GM12875 (cell line): ENCODE measurements at regions not wholly inside any gene's neighbourhood (a gene's known extent, or its start where the extent isn't known, plus 50 kb on each side); places are given as distances from the start of the nearest gene placed in this dataset.

ENCODE experiments used
- H3K4me3 ChIP-seq: one replicate; pipeline ENCODE4 v1.5.1; 2011; ENCODE audit warnings: low read depth, low read length, control low read depth
- TF ChIP-seq, protein P1 (sequence below): IDR thresholded peaks from 2 replicates; pipeline ENCODE4 v1.5.1; 2011; ENCODE audit warnings: low read depth, mild to moderate bottlenecking, control low read depth, inconsistent platforms, low read length, moderate library complexity, borderline replicate concordance; ENCODE audit not compliant: insufficient read depth

DNA sequence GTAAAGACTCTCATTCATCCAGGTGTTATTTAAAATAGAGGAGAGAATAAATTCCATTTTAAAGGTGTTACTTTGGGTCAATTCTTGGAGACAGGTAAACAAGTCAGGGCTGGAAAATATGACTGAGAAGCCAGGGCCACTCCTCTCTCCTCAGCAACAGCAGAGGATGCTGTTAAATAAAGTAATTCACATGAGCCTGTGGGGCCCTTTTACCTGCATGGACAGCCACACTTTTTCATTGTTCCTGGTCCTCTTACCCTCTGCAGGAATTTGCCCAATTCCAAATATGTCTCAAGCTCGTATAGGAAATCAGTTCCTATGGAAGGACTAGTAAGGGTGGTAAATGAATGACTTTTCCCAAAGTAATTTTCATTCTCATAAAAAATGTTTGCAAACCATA, 420.1 kb upstream of the KLF6 start:
- TF ChIP-seq, protein P1, sequence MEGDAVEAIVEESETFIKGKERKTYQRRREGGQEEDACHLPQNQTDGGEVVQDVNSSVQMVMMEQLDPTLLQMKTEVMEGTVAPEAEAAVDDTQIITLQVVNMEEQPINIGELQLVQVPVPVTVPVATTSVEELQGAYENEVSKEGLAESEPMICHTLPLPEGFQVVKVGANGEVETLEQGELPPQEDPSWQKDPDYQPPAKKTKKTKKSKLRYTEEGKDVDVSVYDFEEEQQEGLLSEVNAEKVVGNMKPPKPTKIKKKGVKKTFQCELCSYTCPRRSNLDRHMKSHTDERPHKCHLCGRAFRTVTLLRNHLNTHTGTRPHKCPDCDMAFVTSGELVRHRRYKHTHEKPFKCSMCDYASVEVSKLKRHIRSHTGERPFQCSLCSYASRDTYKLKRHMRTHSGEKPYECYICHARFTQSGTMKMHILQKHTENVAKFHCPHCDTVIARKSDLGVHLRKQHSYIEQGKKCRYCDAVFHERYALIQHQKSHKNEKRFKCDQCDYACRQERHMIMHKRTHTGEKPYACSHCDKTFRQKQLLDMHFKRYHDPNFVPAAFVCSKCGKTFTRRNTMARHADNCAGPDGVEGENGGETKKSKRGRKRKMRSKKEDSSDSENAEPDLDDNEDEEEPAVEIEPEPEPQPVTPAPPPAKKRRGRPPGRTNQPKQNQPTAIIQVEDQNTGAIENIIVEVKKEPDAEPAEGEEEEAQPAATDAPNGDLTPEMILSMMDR: no peak
- no peak overlapping the region for H3K4me3 ChIP-seq

DNA sequence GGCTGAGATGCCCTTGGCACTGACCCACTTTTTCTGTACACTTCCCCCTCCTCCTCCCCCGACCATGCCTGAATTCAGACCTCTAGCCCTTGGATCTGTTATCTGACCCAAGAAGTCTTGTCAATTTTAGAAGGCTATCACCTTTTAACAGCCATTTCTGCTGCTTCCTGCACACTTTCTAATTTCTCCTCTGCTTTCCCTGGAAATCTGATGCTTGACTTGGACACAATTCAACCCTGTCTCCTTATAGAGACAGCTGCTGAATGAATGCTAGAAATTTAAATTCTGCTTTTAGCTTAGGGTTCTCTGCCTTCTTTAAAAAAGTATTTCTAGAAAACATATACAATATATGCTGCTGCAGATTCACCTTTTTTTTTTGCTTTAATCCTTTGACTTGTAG, 417.9 kb upstream of the KLF6 start:
- TF ChIP-seq, protein P1: no peak
- no peak overlapping the region for H3K4me3 ChIP-seq

DNA sequence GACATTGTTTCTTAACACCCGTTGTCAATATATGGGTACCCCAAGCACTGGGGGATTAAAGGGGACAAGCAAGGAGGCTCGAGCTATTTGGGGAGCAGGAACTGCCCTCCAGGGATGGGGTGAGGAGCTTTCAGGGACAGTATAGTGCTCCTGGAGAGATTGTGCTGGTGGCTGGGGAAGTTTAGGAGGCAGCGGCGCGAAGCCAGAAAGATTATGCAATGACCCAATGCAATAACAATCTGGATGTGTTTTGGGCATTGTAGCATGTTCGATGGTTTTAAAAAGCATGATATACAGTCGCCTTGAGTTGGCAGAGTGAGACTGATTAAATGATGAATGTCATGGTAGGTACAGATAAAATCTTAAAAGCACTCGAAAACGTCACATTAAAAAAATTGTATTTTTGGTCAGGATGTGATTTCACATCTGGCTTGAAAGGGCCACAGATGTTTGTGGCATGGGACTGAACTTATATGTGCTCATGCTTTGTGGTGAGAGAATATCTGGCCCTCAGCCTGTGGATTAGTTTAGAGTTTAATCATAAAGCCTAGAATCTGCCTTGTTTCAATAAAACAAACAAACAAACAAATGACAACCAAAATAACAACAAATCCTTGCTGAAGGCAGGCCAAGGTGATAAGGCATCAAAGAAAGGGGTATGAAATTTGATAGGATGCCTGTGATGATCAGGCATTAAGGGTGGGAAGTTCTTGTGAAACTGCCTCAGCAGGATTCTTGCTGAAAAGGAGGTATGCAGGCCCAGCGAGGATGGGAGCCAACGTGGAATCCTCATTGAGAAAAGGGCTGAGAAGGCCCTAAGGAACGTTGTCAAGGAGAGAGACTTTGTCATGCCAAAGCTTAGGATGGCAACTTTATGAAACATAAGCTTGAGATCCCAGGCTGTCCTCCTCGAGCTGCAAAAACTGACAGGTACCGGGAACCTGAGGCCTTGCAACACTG, 417.1 kb upstream of the KLF6 start:
- H3K4me3 ChIP-seq: no peak overlapping the region
- TF ChIP-seq, protein P1: no peak

DNA sequence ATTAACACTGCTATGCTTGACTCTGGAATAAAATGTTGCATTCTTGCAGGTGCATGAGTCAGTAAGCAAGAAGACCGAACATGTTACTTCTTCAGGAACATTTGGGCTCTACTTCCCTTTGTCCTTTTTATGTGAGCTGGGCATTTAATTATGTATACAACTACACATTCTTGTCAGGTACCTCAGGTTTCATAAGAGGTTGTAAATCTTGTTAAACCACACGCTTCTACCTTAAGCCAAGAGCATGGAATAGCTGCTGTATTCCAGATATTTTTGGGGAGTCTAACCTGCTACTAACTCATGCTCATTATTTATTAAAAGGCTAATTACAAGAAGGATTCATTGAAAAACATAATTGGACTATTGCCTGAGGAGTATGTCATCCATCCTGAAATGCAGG, 414.2 kb upstream of the KLF6 start:
- TF ChIP-seq, protein P1: no peak
- no peak overlapping the region for H3K4me3 ChIP-seq

DNA sequence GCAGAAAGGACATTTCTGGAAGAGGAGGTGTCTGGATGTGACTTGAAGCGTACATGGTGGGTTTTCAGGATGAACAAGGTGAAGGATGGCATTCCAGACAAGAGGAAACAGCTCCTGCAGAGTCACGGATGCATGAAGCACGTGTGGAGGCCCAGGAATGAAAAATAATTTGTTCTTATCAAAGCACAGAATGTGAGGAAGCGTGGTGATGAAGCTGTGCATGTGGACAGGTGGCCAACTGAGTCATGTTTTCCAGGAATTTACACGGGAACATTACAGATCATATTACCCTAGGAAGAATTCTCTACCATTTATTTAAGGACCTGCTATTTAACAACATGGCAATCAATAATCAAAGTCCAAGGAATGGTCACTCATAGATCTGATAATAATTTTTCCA, 413.2 kb upstream of the KLF6 start:
- no peak overlapping the region for H3K4me3 ChIP-seq
- TF ChIP-seq, protein P1: no peak

DNA sequence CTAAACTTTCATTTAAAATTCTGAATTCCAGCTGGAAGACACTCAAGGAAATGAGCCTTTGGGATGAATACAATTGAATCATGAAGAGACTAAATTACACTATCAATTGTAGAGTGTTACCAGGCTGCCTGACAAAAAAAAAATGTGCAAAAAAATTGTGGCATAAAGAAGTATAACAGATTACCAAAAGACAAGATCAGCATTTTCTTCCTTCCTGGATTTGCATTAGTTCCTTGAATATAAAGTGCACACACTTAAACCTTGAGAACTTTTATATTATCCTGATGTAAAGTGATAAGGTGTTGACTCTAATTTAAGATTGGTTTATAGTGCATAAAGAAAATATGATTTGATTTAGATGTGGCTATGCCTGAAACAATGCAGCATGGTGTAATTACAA, 412.7 kb upstream of the KLF6 start:
- TF ChIP-seq, protein P1: no peak
- no peak overlapping the region for H3K4me3 ChIP-seq

DNA sequence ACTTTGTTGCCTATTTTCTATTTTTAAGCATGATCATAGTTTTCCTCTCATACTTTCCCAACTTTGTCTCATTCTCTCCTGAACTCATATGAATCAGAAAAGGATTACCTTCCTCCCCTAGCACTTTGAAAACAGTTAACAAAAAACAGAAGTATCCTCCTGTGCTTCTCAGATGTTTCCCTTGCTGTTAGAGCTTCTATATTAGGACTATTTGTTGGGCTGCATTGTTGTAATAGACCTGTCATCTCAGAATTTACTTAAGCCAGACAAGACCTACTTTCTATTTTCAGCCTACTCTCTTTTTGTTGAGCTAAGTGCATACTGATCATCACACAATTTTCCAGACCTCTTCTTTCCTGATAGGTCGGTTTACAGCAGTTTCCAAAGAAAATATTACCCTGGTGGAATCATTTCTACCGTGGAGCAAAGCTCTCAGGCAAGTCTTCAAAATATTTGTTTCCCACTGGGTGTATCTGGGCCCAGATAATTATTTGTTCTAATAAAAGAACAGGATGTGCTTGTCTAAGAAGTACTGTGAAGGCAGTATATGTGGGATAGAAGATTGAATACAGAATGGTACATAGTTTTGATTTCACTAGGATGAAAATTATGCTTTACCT, 411.9 kb upstream of the KLF6 start:
- no peak overlapping the region for H3K4me3 ChIP-seq
- TF ChIP-seq, protein P1: no peak
